ENCODE measurements at regions not wholly inside any gene's neighbourhood (a gene's known extent, or its start where the extent isn't known, plus 50 kb on each side); places are given as distances from the start of the nearest gene placed in this dataset.

GRCh38 chr7:1320616-1321240 is 88.1 kb downstream of the UNCX start:
- H3K36me3 ChIP-seq (ENCODE audit: insufficient read depth), result no peaks in the 10 kb centered on the region
- peaks cover 59% of the 10 kb centered on the region for H3K27me3 ChIP-seq (ENCODE audit: insufficient read depth, low read depth)
- no peak overlapping the region for H3K27ac ChIP-seq
- H3K4me2 ChIP-seq, result no peak overlapping the region
- no peaks in the 10 kb centered on the region for H3K4me1 ChIP-seq (ENCODE audit: low read depth, poor library complexity, severe bottlenecking)
- no peaks in the 10 kb centered on the region for H4K20me1 ChIP-seq (ENCODE audit: insufficient read depth)
- TF ChIP-seq, protein P1, sequence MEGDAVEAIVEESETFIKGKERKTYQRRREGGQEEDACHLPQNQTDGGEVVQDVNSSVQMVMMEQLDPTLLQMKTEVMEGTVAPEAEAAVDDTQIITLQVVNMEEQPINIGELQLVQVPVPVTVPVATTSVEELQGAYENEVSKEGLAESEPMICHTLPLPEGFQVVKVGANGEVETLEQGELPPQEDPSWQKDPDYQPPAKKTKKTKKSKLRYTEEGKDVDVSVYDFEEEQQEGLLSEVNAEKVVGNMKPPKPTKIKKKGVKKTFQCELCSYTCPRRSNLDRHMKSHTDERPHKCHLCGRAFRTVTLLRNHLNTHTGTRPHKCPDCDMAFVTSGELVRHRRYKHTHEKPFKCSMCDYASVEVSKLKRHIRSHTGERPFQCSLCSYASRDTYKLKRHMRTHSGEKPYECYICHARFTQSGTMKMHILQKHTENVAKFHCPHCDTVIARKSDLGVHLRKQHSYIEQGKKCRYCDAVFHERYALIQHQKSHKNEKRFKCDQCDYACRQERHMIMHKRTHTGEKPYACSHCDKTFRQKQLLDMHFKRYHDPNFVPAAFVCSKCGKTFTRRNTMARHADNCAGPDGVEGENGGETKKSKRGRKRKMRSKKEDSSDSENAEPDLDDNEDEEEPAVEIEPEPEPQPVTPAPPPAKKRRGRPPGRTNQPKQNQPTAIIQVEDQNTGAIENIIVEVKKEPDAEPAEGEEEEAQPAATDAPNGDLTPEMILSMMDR (conservative IDR thresholded peaks at IDR 0.05; ENCODE audit: low read depth, low read length), result no peak
- H3K79me2 ChIP-seq (ENCODE audit: insufficient read depth, low read depth), result no peaks in the 10 kb centered on the region
- H3K4me3 ChIP-seq (IDR thresholded peaks at IDR 0.05; ENCODE audit: insufficient read depth, low read depth, low read length), result no peak overlapping the region
- H2AFZ ChIP-seq (ENCODE audit: low read depth), result no peak overlapping the region
- H3K9ac ChIP-seq, result no peak overlapping the region

- TF ChIP-seq, protein P1 (conservative IDR thresholded peaks at IDR 0.05; ENCODE audit: low read depth, low read length), result no peak
- Histone ChIP-seq H2AFZ (ENCODE audit: low read depth) (no peak overlapping the region), H3K27ac (no peak overlapping the region), H3K4me3 (IDR thresholded peaks at IDR 0.05; ENCODE audit: insufficient read depth, low read depth, low read length) (no peak overlapping the region), H3K4me2 (no peak overlapping the region), H3K4me1 (ENCODE audit: low read depth, poor library complexity, severe bottlenecking) (no peaks in the 10 kb centered on the region), H3K36me3 (ENCODE audit: insufficient read depth) (no peaks in the 10 kb centered on the region), H3K27me3 (ENCODE audit: insufficient read depth, low read depth) (peaks cover 58% of the 10 kb centered on the region), H3K9ac (no peak overlapping the region), H4K20me1 (ENCODE audit: insufficient read depth) (no peaks in the 10 kb centered on the region), H3K79me2 (ENCODE audit: insufficient read depth, low read depth) (no peaks in the 10 kb centered on the region)
Measured at GRCh38 chr7:1321411-1322239, 89.0 kb downstream of the UNCX start.

GRCh38 chr7:1322240-1323110 is 89.8 kb downstream of the UNCX start:
- Histone ChIP-seq H3K4me1 (ENCODE audit: low read depth, poor library complexity, severe bottlenecking) (no peaks in the 10 kb centered on the region), H3K9ac (no peak overlapping the region), H3K4me3 (IDR thresholded peaks at IDR 0.05; ENCODE audit: insufficient read depth, low read depth, low read length) (no peak overlapping the region), H2AFZ (ENCODE audit: low read depth) (no peak overlapping the region), H3K27ac (no peak overlapping the region), H3K27me3 (ENCODE audit: insufficient read depth, low read depth) (peaks cover 59% of the 10 kb centered on the region), H4K20me1 (ENCODE audit: insufficient read depth) (no peaks in the 10 kb centered on the region), H3K79me2 (ENCODE audit: insufficient read depth, low read depth) (no peaks in the 10 kb centered on the region), H3K4me2 (no peak overlapping the region), H3K36me3 (ENCODE audit: insufficient read depth) (no peaks in the 10 kb centered on the region)
- TF ChIP-seq, protein P1 (conservative IDR thresholded peaks at IDR 0.05; ENCODE audit: low read depth, low read length), result no peak

DNA sequence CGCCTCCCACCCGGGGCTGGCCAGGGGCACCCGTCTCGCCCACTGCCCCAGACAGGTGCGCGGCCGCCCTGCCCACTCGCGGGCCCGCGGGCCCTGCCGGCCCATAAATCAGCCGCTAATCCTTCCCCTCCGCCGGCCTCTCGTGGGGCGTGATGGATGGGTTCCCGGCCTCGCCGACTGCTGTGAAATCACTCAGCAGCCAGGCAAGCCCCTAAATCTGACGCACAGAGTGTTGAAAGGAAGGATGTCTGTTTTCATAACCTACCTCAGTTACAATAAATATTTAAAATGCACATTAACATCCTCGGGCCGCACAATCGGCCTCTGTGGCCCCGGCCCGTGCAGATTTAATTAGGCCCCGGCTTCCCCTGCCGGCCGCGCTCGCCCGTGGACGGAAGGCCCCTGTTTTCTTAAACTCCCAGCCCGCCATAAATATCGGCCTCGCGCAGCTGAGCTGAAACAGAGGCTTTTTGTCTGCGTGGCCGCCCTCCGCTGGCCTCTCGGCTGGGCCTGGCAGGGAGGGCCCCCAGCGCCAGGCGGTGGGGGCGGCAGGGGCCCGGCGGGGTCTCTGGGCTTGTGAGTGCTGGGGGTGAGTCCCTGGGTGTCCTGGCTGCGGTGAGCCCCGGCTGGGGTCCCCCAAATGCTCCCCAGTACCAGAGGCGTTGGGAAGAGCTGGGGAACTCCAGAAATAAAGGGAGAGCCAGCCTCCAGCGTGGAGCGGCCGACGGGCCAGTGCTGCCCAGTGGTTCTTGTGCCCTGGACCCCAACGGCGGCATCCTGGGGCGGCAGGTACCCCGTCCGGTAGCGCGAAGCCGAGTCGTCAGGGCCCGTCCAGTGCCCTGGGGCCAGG is 90.7 kb downstream of the UNCX start:
- no peaks in the 10 kb centered on the region for H3K4me1 ChIP-seq (ENCODE audit: low read depth, poor library complexity, severe bottlenecking)
- H3K4me2 ChIP-seq, result no peak overlapping the region
- H2AFZ ChIP-seq (ENCODE audit: low read depth), result no peak overlapping the region
- no peak overlapping the region for H3K4me3 ChIP-seq (IDR thresholded peaks at IDR 0.05; ENCODE audit: insufficient read depth, low read depth, low read length)
- no peaks in the 10 kb centered on the region for H3K79me2 ChIP-seq (ENCODE audit: insufficient read depth, low read depth)
- TF ChIP-seq, protein P1 (conservative IDR thresholded peaks at IDR 0.05; ENCODE audit: low read depth, low read length), result no peak
- H3K27ac ChIP-seq, result no peak overlapping the region
- H4K20me1 ChIP-seq (ENCODE audit: insufficient read depth), result no peaks in the 10 kb centered on the region
- no peak overlapping the region for H3K9ac ChIP-seq
- peaks cover 65% of the 10 kb centered on the region for H3K27me3 ChIP-seq (ENCODE audit: insufficient read depth, low read depth)
- no peaks in the 10 kb centered on the region for H3K36me3 ChIP-seq (ENCODE audit: insufficient read depth)
